Progenitor cell of endocrine pancreas (in vitro differentiated cells): ENCODE measurements at regions not wholly inside any gene's neighbourhood (a gene's known extent, or its start where the extent isn't known, plus 50 kb on each side); places are given as distances from the start of the nearest gene placed in this dataset.
A peak's percentile ranks its signal among the peaks of the same experiment; 100 is the strongest.

Experiments used
- DNase-seq: peaks from one replicate; pipeline ENCODE4 v3.0.0; 2021; ENCODE audit warnings: low spot score; ENCODE audit not compliant: unreplicated experiment
- H3K27ac Mint-ChIP-seq: 2 replicates; pipeline ENCODE4 v1.8.0; 2021; ENCODE audit warnings: mild to moderate bottlenecking, moderate library complexity, mixed read lengths
- H3K27me3 Mint-ChIP-seq: 2 replicates; pipeline ENCODE4 v1.8.0; 2021; ENCODE audit warnings: mixed read lengths
- H3K36me3 Mint-ChIP-seq: 2 replicates; pipeline ENCODE4 v1.8.0; 2022; ENCODE audit warnings: mixed read lengths; ENCODE audit not compliant: insufficient read depth
- H3K4me1 Mint-ChIP-seq: 2 replicates; pipeline ENCODE4 v1.8.0; 2021; ENCODE audit warnings: low read depth, mixed read lengths
- H3K4me3 Mint-ChIP-seq: 2 replicates; pipeline ENCODE4 v1.8.0; 2021; ENCODE audit warnings: low read depth, mild to moderate bottlenecking, moderate library complexity, mixed read lengths
- H3K9me3 Mint-ChIP-seq: 2 replicates; pipeline ENCODE4 v1.8.0; 2021; ENCODE audit warnings: low read depth, mixed read lengths
- CTCF ChIP-seq: fragments of 200-600 bp; sonication (generic); IDR thresholded peaks from one replicate; pipeline ENCODE4 v1.5.0; 2021; ENCODE audit warnings: antibody characterized with exemption, mild to moderate bottlenecking; ENCODE audit not compliant: unreplicated experiment

- Mint-ChIP-seq H3K4me3 (no peak overlapping the region), H3K27ac (no peak overlapping the region), H3K9me3 (no peaks in the 10 kb centered on the region), H3K27me3 (no peaks in the 10 kb centered on the region), H3K4me1 (peaks cover 25% of the 10 kb centered on the region), H3K36me3 (no peaks in the 10 kb centered on the region)
- TF ChIP-seq CTCF = peak; percentile 90
- DNase-seq = peak; percentile 68
These were observed 97.3 kb upstream of the AKIP1 start for GRCh38 chr11:8813658-8814057.

GRCh38 chr11:8814209-8814922 lies 96.6 kb upstream of the AKIP1 start:
- H3K27me3 Mint-ChIP-seq = no peaks in the 10 kb centered on the region
- DNase-seq = no peak
- H3K4me1 Mint-ChIP-seq = peaks cover 18% of the 10 kb centered on the region
- no peak overlapping the region for H3K27ac Mint-ChIP-seq
- H3K4me3 Mint-ChIP-seq = no peak overlapping the region
- no peaks in the 10 kb centered on the region for H3K36me3 Mint-ChIP-seq
- TF ChIP-seq CTCF = no peak
- no peaks in the 10 kb centered on the region for H3K9me3 Mint-ChIP-seq

- Mint-ChIP-seq H3K9me3 (no peaks in the 10 kb centered on the region), H3K4me3 (no peak overlapping the region), H3K27ac (no peak overlapping the region), H3K27me3 (no peaks in the 10 kb centered on the region), H3K4me1 (peaks cover 13% of the 10 kb centered on the region), H3K36me3 (no peaks in the 10 kb centered on the region)
- DNase-seq = no peak
- no peak for TF ChIP-seq CTCF
These were observed 96.1 kb upstream of the AKIP1 start for GRCh38 chr11:8814923-8815240.

GRCh38 chr11:8818421-8818820 lies 92.6 kb upstream of the AKIP1 start:
- Mint-ChIP-seq H3K4me1 (no peaks in the 10 kb centered on the region), H3K27ac (peak overlapping the region; percentile 80), H3K4me3 (no peak overlapping the region), H3K27me3 (no peaks in the 10 kb centered on the region), H3K9me3 (no peaks in the 10 kb centered on the region), H3K36me3 (no peaks in the 10 kb centered on the region)
- no peak for DNase-seq
- no peak for TF ChIP-seq CTCF

GRCh38 chr11:8820401-8820800 lies 90.6 kb upstream of the AKIP1 start:
- no peak for DNase-seq
- Mint-ChIP-seq H3K27ac (no peak overlapping the region), H3K4me1 (no peaks in the 10 kb centered on the region), H3K27me3 (no peaks in the 10 kb centered on the region), H3K9me3 (no peaks in the 10 kb centered on the region), H3K4me3 (no peak overlapping the region), H3K36me3 (no peaks in the 10 kb centered on the region)
- no peak for TF ChIP-seq CTCF
